CD14-positive monocyte (primary cell): ENCODE measurements at regions not wholly inside any gene's neighbourhood (a gene's known extent, or its start where the extent isn't known, plus 50 kb on each side); places are given as distances from the start of the nearest gene placed in this dataset.

Source experiments
- DNase-seq, 3 donors: peaks; one replicate each; pipeline ENCODE4 v3.0.0-alpha.2; 2011 to 2022
- H2AFZ ChIP-seq: 2 replicates; pipeline ENCODE4 v1.6.0; 2012; ENCODE audit warnings: mild to moderate bottlenecking, low read depth, low read length, inconsistent platforms; ENCODE audit not compliant: insufficient read depth, poor library complexity, severe bottlenecking
- H3K27ac ChIP-seq, 2 donors: 1 replicate in 1 of 2; 2 replicates in 1 of 2; pipeline ENCODE4 v1.5.1; 2012 to 2013; ENCODE audit warnings: low read length in 2 of 2, control low read depth in 1 of 2, inconsistent platforms in 1 of 2, low read depth in 1 of 2, mild to moderate bottlenecking in 1 of 2
- H3K27me3 ChIP-seq, 2 donors: one replicate each; pipeline versions ENCODE4 v1.6.0 to v1.6.1; 2011 to 2013; ENCODE audit warnings: low read length in 2 of 2; ENCODE audit not compliant: control insufficient read depth in 2 of 2, insufficient read depth in 2 of 2
- H3K36me3 ChIP-seq, 2 donors: replicated peaks in 1 of 2; 1 replicate in 1 of 2; 2 replicates in 1 of 2; pipeline versions ENCODE4 v1.5.1 to v1.6.1; 2012 to 2013; ENCODE audit warnings: low read length in 2 of 2, control low read depth in 1 of 2, inconsistent platforms in 1 of 2, mild to moderate bottlenecking in 1 of 2; ENCODE audit not compliant: insufficient read depth in 2 of 2, control insufficient read depth in 1 of 2
- H3K4me1 ChIP-seq, 2 donors: 1 replicate in 1 of 2; 2 replicates in 1 of 2; pipeline versions ENCODE4 v1.5.1 to v1.6.1; 2012 to 2013; ENCODE audit warnings: low read length in 2 of 2, control low read depth in 1 of 2, inconsistent platforms in 1 of 2, mild to moderate bottlenecking in 1 of 2, moderate library complexity in 1 of 2; ENCODE audit not compliant: insufficient read depth in 2 of 2, control insufficient read depth in 1 of 2
- H3K4me2 ChIP-seq: replicated peaks from 2 replicates; pipeline ENCODE3; 2012; ENCODE audit warnings: low read length, moderate library complexity, mild to moderate bottlenecking; ENCODE audit not compliant: poor library complexity, severe bottlenecking; ENCODE audit errors: extremely low read depth
- H3K4me3 ChIP-seq, 3 experiments: fragments of 200-600 bp in 1 of 3; sonication (generic) in 1 of 3; replicated peaks in 1 of 3; 1 replicate in 2 of 3; 2 replicates in 1 of 3; pipeline ENCODE4 v1.5.1; 2011 to 2013; ENCODE audit warnings: low read length in 3 of 3, mild to moderate bottlenecking in 3 of 3, control low read depth in 2 of 3, low read depth in 2 of 3, inconsistent platforms in 1 of 3, moderate library complexity in 1 of 3
- H3K79me2 ChIP-seq: 2 replicates; pipeline ENCODE4 v1.6.0; 2012; ENCODE audit warnings: mild to moderate bottlenecking, control low read depth, inconsistent platforms, low read length, moderate library complexity; ENCODE audit not compliant: insufficient read depth
- H3K9ac ChIP-seq: 2 replicates; pipeline ENCODE4 v1.6.0; 2017; ENCODE audit warnings: low read length, mild to moderate bottlenecking; ENCODE audit not compliant: insufficient read depth, poor library complexity, severe bottlenecking
- H3K9me3 ChIP-seq, 2 donors: replicated peaks in 1 of 2; 1 replicate in 1 of 2; 2 replicates in 1 of 2; pipeline versions ENCODE4 v1.5.1 to v1.6.1; 2012 to 2013; ENCODE audit warnings: low read length in 2 of 2, control low read depth in 1 of 2; ENCODE audit not compliant: control insufficient read depth in 1 of 2, insufficient read depth in 1 of 2
- H4K20me1 ChIP-seq: 2 replicates; pipeline ENCODE4 v1.6.0; 2012; ENCODE audit warnings: mild to moderate bottlenecking, low read length, control low read depth, moderate library complexity; ENCODE audit not compliant: insufficient read depth
- H3K27ac Mint-ChIP-seq, 7 donors: one replicate each; pipeline ENCODE4 v1.8.0; 2020; ENCODE audit warnings: mild to moderate bottlenecking in 7 of 7, mixed read lengths in 7 of 7, moderate library complexity in 6 of 7, inconsistent platforms in 2 of 7
- H3K27me3 Mint-ChIP-seq, 3 donors: one replicate each; pipeline ENCODE4 v1.8.0; 2021 to 2022; ENCODE audit warnings: low read depth in 3 of 3, mild to moderate bottlenecking in 3 of 3, mixed read lengths in 3 of 3, moderate library complexity in 3 of 3, inconsistent platforms in 1 of 3
- H3K36me3 Mint-ChIP-seq, 2 donors: one replicate each; pipeline ENCODE4 v1.8.0; 2020; ENCODE audit warnings: mixed read lengths in 2 of 2, inconsistent platforms in 1 of 2, mild to moderate bottlenecking in 1 of 2
- H3K4me1 Mint-ChIP-seq: one replicate; pipeline ENCODE4 v1.8.0; 2020; ENCODE audit warnings: mild to moderate bottlenecking, mixed read lengths
- H3K4me3 Mint-ChIP-seq, 2 donors: one replicate each; pipeline ENCODE4 v1.8.0; 2020; ENCODE audit warnings: mild to moderate bottlenecking in 2 of 2, mixed read lengths in 2 of 2, moderate library complexity in 1 of 2
- H3K9me3 Mint-ChIP-seq, 7 donors: one replicate each; pipeline ENCODE4 v1.8.0; 2020 to 2022; ENCODE audit warnings: mixed read lengths in 7 of 7, mild to moderate bottlenecking in 6 of 7, moderate library complexity in 6 of 7, inconsistent platforms in 2 of 7
- CTCF ChIP-seq: fragments of 200-600 bp; IDR thresholded peaks from one replicate; pipeline ENCODE4 v1.8.0; 2022; ENCODE audit warnings: antibody characterized with exemption, mild to moderate bottlenecking
- WGBS: methylation state at CpG from one replicate; pipeline ENCODE4 v1.1.5; 2013; ENCODE audit warnings: missing lambda C conversion rate; ENCODE audit not compliant: insufficient coverage; 5-methylcytosine and 5-hydroxymethylcytosine counted together
- intact Hi-C, 2 donors: fragments of 100-400 bp; cut with micrococcal nuclease; formaldehyde crosslinking; loops; one replicate each; pipeline versions ENCODE4 v1.15.0 to v1.15.1; 2023

GRCh38 chr21:16085421-16085820, 355.6 kb downstream of the USP25 start:
- peaks cover 2% of the 10 kb centered on the region for H3K4me1 Mint-ChIP-seq
- Histone ChIP-seq H4K20me1 (no peaks in the 10 kb centered on the region), H3K9me3 (no peaks in the 10 kb centered on the region), H3K27ac (no peak overlapping the region), H3K4me1 (no peaks in the 10 kb centered on the region), H3K79me2 (no peaks in the 10 kb centered on the region), H3K4me3 (no peak overlapping the region), H3K27me3 (no peaks in the 10 kb centered on the region), H2AFZ (no peak overlapping the region), H3K4me2 (no peak overlapping the region), H3K9ac (no peak overlapping the region), H3K36me3 (no peaks in the 10 kb centered on the region)
- no peak overlapping the region for H3K27ac Mint-ChIP-seq
- no CpG with 5 or more reads among the region's 5 CpGs for WGBS
- H3K4me3 Mint-ChIP-seq, result no peak overlapping the region
- no peaks in the 10 kb centered on the region for H3K27me3 Mint-ChIP-seq
- no peaks in the 10 kb centered on the region for H3K9me3 Mint-ChIP-seq
- no peak for DNase-seq
- intact Hi-C loops, result loop anchor here in 1 of 2 donors (10.0 kb wide), 1 partner anchor 249 kb away; no protein-coding TSS in a partner anchor
- H3K36me3 Mint-ChIP-seq, result no peaks in the 10 kb centered on the region
- TF ChIP-seq CTCF, result no peak

- no peaks in the 10 kb centered on the region for H4K20me1 ChIP-seq
- H3K27me3 ChIP-seq, result no peaks in the 10 kb centered on the region
- no peak for DNase-seq
- H3K27ac Mint-ChIP-seq, result no peak overlapping the region
- H3K9me3 Mint-ChIP-seq, result no peaks in the 10 kb centered on the region
- H3K4me2 ChIP-seq, result no peak overlapping the region
- H3K9ac ChIP-seq, result no peak overlapping the region
- intact Hi-C loops, result loop anchor here in 1 of 2 donors (10.0 kb wide), 1 partner anchor 249 kb away; no protein-coding TSS in a partner anchor
- no peaks in the 10 kb centered on the region for H3K9me3 ChIP-seq
- WGBS, result no CpG with 5 or more reads among the region's 4 CpGs
- no peaks in the 10 kb centered on the region for H3K79me2 ChIP-seq
- H3K4me3 ChIP-seq, result no peak overlapping the region
- H3K4me1 Mint-ChIP-seq, result peaks cover 2% of the 10 kb centered on the region
- H3K27ac ChIP-seq, result no peak overlapping the region
- H3K36me3 ChIP-seq, result no peaks in the 10 kb centered on the region
- H3K36me3 Mint-ChIP-seq, result no peaks in the 10 kb centered on the region
- no peak overlapping the region for H2AFZ ChIP-seq
- TF ChIP-seq CTCF, result no peak
- no peaks in the 10 kb centered on the region for H3K4me1 ChIP-seq
- no peak overlapping the region for H3K4me3 Mint-ChIP-seq
- H3K27me3 Mint-ChIP-seq, result no peaks in the 10 kb centered on the region
Observed at GRCh38 chr21:16086121-16086520, 356.3 kb downstream of the USP25 start.
